ENCODE measurements at regions not wholly inside any gene's neighbourhood (a gene's known extent, or its start where the extent isn't known, plus 50 kb on each side); places are given as distances from the start of the nearest gene placed in this dataset.

DNA sequence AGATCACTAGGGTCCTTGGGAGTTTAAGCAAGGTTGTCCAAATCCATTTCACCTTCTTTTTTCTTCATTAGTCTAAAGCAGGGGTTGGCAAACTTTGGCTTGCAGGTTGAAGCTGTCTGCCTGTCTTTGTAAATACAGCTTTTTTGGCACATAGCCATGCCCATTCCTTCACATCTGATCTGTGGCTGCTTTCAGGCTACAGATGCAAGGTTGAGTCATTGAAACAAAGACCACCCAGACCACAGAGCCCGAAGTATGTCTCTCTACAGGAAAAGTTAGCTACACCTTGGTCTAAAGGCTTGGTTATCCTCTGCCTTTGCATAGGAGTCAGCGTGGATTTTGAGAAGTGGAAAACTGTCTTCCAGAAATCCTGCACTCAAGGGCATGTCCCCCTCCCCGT, 238.1 kb upstream of the STS start:
- DNase-seq: no peak

DNA sequence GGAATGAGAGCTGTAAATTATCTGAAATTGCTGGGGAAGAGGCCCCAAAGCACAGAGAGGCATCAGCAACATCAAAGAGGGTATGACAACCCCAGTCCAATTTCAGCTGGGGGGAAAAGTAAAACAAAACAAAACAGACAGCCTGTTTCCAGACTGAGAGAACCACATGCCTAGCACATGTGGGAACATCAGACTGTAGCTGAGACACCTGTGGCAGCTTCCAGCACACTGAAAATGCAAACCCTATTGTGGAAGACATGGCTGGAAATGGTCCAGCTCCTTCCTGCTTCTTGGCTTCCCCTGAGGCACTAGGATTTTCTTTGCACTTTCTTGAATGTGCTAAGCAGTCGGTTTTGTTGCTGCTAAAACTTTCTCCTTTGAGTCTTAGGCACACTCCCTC, 240.9 kb upstream of the STS start:
- no peak for DNase-seq

DNA sequence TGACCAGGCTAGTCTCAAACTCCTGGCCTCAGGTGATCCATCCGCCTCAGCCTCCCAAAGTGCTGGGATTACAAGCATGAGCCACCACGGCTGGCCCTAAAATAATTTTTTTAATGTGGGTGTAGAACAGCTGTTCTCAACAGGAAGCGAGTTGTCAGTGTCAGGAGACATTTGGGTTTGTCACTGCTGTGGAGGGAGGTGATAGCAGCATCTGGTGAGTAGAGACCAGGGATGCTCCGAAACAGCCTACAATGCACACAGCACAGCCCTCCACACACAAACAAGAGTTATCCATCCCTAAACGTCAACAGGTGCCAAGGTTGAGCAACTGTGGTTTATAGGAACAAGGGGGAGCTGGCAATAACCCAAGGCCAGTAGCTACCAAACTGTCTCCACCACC, 243.4 kb upstream of the STS start:
- no peak for DNase-seq

DNA sequence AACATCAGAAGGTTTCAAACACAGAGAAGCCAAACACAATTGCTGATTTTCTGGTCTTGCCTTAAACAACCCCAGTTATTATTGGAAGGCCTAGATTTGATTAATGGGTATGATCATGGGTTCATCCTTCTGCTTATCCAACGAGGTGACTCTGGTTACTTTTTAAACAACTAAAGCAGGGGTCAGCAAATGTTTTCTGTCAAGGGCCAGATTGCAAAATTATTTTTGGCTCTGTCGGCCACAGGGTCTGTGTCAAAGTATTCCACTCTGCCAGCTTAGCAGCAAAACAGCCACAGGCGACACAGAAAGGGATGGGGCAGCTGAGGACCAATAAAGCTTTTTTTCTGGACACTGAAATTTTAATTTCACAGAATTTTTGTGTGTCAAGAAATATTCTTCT, 249.1 kb upstream of the STS start:
- DNase-seq: no peak

DNA sequence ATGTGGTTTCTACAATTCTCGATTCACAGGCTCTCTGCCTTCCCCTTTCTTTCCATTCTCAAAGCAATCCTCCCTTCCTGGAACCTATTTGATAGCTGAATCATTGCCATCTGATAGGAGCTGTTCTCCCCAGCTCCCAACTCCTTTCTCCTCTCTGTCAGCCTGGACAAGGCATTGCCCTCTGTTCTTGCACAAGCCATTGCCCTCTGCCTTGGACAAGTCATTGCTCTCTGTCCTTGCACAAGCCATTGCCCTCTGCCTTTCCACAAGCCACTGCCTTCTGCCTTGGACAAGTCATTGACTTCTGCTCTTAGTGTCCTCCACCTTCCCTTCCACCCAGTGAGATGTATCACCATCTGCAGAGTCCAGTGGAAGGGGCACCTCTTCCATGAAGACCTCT, 256.1 kb upstream of the STS start:
- DNase-seq: no peak

DNA sequence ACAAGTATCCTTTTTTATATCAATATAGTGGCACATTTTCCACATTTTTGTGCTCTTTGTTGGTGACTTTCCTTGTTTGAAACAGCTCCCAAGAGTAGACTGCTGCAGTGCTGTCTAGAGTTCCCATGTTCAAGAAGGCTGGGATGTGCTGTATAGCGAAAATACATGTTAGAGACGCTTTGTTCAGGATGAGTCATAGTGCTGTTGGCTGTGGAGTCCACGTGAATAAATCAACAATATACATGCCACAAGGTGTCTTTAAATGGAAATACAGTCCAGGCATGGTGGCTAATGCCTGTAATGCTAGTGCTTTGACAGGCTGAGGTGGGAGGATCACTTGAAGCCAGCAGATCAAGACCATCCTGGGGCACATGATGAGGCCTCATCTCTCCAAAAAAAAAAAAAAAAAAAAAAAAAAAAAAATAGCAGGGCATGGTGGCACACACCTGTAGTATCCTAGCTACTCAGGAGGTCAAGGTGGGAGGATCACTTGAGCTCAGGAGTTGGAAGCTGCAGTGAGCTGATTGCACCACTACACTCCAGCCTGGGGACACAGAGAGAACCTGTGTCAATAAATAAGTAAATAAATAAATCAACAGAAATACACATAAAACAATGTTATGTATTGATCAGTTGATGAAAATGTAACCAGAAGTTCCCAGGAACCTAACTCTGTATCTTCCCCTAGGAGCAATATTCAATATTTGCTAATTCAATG, 256.8 kb upstream of the STS start:
- no peak for DNase-seq

DNA sequence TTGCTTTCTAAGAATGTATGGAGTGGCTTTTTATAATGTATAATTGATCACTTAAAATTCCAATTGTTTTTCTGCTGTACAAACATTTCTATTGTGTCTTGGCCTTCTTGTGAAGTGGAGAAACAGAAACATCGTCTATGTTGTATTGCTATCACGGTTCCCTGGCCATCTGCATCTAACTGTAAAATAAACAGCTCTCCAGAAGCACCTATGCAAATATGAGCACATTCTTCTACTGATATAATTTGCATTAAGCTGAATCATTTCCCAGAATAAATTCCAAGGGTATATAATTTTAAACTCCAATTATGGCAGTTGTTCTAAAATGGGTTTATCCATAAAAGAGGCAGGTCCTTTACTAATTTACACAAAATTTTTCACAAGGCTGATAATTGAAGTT, 261.6 kb upstream of the STS start:
- no peak for DNase-seq

DNA sequence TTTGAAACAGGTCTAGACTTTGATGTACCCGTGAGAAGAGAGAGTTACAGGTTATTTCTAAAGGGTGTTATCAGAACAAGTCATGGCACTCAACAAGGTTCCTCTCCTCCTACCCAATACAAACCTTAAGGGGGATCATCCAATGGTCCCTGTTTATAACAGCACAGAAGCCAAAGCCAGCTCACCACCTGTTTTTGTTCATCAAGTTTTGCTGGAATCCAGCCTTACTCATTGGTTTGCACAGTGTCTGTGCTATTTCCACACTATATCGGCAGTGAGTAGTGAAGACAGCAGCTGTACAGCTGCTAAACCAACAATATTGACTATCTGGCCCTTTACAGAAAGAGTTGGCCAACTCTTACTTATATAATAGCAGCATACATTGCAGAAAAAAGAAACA, 262.1 kb upstream of the STS start:
- no peak for DNase-seq

DNA sequence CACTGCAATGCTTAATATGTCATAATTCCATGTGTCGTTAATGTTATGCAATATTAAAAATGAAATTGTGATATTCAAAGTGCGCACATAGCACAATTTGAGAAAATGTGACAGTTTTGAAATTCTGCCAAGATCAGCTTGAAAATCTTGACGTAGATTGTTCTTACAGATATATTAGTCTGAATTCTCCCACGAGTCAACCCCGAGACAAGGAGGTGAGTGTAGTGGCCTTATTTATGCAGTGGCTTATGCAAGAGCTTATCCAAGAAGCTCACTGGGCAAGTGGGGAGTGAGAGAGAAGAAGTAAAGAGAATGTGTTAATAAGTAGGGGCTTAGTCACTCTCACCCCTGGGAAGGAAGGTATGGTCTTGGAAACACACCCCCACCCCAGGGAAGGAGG, 286.1 kb upstream of the STS start:
- no peak for DNase-seq

DNA sequence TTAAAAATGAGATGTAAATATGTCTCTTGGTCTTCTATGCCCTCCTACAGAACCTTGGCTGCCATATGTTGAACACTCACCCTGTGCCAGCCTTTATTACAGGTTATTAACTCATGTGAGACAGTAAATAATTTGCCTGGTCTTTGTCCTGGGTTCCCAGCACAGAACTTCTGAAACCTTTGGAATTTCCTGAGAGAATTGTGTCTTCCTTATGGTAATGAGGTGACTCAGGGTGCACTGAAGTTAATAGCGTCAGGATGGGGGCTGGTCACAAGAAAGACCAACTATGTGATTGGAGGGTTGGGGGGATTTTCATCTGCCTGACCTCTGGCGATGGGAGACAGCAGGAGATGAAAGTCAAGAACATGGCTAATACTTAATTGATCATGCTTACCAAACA, 289.8 kb upstream of the STS start:
- DNase-seq: no peak

DNA sequence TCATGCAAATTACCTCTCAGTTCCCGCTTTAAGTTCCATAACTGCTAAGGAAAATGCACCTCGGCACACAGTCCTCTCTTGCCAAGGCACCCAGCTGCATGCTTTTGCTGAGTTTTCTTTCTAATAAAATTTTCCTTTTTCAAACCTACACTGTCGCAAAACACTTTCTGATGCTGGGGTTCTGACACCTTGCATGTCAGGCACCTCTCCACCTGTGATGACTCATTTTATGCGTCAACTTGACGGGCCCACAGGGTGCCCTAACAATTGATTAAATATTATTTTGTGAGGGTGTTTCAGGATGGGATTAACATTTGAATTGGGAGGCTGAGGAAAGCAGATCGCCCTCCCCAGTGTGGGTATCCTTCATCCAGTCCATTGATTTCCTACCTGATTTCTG, 291.0 kb upstream of the STS start:
- DNase-seq: no peak

DNA sequence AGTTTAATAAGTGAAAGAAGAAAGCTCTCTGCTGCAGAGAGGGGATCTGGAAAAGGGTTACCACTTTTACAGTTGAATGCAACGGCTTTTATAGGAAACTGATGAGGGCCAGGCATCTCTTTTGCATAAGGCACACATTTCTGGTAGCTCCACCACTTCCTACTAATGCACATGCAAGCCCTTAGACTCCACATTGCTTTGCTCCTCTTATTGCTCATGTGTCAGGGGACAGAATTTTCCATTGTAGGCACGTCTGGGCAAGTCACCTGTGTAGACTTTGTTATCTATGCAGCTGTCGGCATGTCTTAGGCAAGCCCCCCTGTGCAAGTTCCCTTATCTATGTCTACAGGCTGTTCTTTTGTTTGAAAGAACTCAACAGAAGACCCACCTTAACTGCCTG, 294.6 kb upstream of the STS start:
- no peak for DNase-seq

DNA sequence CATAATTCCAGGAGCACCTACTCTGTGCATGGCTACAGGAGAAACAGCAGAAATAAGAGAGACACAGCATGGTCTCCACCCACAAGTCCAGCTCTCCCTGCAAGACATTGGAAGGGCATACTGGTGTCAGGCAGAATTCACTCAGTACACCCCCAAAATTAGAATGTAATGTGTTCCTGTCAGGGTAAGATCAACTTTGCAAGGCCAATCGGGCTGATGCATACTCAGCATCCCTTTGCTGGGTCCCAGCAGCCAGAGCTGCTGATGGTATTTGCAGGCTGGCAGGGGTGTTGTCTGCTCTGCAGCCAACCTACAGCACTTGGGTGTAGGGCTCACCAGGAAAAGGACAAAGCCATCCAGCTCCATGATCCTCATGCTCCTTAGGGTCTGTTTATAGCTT, 295.4 kb upstream of the STS start:
- no peak for DNase-seq

DNA sequence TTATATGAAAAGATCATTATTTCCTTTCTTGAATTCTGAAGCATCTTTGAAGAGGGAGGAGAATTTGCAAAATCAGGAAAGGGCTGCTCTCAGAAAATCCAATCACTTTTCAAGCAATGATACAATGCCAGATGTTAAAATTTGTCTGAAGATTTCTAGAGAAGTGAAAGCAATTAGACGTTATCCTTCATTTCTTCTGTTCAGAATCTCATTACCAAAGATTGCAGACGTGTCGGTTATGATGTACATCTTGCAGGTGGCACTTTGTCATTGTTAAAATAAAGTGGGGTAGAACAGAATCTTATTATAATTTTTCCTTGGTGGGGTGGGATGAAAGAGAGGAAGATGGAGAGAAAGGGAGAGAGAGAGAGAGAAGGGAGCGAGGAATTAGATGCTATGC, 296.4 kb upstream of the STS start:
- DNase-seq: no peak

DNA sequence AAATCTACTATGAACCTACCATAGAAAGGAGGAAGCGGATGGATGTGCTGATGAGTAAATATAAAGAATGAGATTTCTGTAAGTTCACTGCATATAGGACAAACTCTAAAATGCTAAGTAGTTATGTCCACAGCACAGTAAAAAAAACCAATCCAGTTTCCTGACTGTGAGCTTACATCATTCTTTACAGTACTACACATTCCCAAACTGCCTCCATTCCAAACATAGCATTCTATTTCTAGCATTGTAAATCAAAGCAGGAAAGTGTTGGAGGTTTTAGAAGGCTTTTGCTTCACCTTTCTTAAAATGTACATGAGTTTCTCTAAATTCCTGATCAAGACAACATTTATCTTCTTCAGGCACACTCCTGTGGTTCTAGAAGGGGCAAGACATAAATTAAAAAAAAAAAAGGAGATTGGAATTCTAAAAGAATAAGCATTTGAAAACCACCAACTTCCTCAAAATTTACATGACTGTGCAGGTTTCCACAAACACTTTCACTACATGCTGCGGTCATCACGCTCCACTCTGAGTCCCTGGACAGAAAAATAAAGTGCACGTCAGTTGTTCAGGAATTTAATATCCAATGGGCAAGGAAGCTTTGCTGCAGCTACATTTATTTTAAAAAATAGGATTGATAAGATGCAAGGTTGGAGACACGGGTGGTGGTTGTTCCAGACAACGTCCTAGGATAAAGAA, 297.6 kb upstream of the STS start:
- DNase-seq: no peak

DNA sequence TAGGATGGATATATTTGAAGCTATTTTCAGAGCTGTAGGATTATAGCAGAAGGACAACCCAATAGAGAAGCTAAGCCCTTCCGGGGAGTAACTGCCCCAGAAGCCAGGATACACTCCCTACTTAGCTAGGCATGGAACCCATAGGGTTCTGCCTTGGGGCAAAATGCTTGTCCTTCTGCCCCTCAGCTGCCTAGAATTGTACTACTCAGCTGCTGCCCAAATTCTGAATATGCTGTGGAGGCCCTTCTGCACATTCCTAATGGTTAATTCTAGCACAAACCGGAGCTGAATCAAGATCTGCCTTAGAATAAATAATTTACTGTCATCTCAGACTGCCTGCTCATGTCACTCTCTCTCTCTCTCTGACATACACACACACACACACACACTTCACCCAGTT, 297.7 kb upstream of the VCX3A start:
- DNase-seq: no peak

DNA sequence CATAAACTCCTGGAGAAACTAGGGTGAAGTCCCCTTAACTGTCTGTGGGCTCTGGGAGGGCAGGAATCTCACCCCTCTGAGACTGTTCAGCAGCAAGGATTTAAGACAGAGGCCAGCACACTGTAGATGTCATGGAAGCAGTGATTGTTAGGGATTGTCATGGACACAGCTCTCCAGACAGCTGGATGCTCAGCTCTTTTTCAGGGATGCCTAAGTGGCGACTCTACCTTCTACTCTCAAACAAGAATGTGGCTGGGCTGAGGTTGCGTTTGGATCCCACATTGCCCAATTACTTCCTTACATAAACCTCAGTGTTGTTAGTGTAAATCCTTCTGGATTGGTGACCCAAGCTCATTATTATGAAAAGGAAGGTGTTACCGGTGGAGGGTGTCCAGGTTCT, 291.9 kb upstream of the VCX3A start:
- no peak for DNase-seq

DNA sequence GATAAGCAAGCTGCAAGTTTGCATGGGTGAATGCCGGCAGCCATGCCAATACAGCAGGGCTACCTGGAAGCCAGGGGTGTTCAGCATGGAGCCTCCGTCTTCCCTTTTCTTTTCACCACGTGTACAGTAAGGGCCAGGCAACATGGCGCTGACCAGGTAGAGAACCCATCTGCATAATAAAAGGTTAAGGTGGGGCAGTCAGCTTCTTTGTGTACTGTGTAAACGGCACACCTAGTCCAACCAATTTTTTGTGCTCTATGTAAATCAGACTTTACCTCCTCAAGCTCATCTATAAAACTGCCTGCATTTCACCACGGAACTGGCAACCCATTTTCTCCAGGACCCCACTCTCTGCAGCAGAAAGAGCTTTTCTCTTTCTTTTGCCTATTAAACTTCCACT, 286.8 kb upstream of the VCX3A start:
- no peak for DNase-seq

DNA sequence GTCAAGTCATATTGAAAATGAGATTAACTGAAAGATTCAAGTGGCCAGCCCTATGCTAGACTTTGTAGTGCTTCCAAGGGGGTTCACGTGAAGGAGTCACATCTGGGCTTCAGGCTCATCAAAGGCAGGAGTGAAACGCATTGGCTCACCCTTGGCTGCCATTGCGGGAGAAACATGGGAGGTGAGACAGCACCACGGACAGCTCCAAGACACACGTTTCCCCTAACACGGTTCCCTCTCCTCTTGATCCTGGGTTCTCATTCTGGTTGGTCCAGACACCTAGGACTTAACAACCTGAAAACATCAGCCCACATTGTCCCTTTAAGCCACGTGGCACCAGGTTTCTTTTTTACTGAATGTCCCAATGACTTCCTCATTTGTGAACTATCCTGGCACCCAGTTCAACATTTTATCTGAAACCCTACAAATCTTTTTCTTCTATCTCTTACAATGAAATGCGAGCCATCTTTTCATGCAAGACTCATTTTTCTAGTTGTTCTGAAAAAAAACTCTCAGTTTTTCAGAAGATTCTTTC, 279.0 kb upstream of the VCX3A start:
- no peak for DNase-seq

DNA sequence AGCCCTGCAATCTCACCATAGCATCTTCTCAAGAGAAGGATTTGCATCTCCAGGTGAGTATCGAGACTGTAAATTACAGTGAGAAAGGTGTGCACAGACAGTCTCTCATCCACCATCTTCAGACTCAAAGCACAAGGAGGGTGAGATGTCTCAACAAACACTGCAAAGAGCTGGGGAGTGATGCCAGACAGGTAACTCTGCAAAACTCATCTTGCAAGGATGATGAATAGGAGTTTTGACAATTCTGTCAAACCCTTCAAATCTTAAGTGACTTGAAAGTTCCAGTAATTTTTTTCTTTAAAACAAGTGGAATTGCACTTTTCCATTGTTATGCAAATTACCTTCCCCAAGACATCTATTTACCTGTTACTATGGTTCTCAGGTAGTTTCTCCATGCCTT, 277.2 kb upstream of the VCX3A start:
- no peak for DNase-seq

DNA sequence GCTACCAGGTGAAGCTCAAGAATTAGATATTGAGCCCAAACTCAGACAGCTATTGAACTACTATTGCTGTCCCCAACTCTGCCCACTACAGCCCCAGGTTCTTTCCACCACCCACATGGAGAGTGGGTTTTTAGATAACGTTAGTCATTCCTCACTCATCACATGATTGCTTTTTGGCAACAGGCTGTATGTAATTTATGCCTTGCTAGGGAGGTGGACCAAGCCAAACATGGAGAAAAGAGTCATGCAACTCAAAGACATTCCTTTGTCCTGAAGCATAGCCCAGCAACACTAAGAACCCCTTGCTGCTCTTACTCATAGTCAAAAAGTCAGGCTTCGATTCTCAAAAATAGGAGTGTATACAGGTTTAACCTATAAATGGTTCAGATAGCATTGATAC, 275.9 kb upstream of the VCX3A start:
- no peak for DNase-seq

DNA sequence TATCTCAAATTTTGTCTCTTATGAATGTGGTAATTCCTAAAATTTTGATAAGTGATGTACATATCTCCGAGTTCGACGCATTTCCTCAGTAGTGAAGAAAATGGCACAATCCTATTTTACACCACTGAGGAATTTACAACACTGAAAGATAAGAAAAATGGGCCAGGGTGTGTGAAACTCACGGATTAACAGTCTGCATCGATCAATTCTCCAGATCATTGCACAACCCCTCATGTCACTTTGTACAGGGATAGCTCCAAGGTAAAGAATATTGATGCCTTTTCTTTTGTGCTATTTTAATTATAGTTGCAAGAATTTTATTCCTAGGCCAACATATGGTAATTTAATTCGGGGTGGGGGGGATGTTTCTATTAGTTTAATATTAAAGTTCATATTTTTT, 268.7 kb upstream of the VCX3A start:
- DNase-seq: no peak

DNA sequence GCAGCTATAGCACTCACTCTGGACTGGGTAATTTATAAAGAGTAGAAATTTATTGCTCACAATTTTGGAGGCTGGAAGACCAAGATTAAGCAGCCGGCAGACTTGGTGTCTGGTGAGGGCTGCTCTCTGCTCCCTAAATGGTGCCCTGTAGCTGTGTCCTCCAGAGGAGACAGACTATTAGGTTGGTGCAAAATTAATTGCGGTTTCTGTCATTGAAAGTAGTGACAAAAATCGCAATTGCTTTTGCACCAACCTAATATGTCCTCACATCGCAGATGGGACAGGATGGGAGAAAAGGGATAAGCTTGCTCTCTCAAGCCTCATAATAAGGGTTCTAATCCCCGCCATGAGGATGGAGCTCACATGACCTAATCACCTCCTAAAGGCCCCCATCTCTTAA, 258.1 kb upstream of the VCX3A start:
- no peak for DNase-seq

DNA sequence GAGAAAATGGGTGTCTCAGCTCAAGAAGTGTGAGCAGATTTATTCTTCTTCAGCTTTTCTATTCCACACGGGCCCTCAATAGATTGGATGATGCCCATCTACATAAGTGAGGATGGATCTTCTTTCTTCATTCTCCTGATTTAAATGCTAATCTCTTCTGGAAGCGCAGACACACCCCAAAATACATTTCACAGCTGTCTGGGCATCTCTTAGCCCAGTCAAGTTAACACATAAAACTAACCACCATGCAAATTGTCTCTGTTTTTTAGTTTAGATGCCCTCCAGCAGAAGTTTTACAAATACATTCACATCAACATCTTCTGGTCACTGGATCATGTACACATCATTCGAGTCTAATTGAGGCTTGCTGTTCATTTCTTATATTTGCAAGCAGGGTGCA, 249.0 kb upstream of the VCX3A start:
- DNase-seq: no peak

All from hypothalamus (tissue), 51 donors.